ENCODE measurements at regions not wholly inside any gene's neighbourhood (a gene's known extent, or its start where the extent isn't known, plus 50 kb on each side); places are given as distances from the start of the nearest gene placed in this dataset.

DNA sequence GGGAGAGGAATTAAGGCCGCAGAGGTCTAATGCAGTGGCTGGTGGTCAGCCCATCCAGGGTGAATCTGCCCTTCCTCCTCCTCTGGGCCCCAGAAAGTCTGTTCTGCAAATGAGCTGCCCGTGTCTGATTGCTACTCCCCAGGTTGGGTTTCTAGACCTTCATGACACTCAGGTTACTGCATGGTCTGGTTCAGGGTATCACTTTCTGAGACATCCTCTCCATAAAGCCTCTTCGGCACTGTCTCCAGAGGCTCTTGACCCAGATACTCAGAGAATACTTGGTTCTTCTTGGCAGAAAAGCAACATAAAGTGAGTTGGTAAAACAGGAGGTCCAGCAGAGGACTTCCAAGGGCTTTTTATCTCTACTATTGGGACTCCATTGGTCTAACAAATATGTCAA is 62.5 kb upstream of the GDNF start:
- Histone ChIP-seq H3K9me3 (ENCODE audit: control insufficient read depth, insufficient read depth, low read length) (no peaks in the 10 kb centered on the region), H4K20me1 (ENCODE audit: control insufficient read depth, insufficient read depth, low read depth, low read length) (no peaks in the 10 kb centered on the region), H3K79me2 (ENCODE audit: control insufficient read depth, low read length) (no peaks in the 10 kb centered on the region), H3K4me3 (ENCODE audit: low read length) (no peak overlapping the region), H3K4me2 (ENCODE audit: low read length) (no peak overlapping the region), H3K36me3 (ENCODE audit: control insufficient read depth, low read length) (no peaks in the 10 kb centered on the region), H3K4me1 (ENCODE audit: control insufficient read depth, low read length) (no peaks in the 10 kb centered on the region), H3F3A (ENCODE audit: control insufficient read depth, insufficient read depth) (no peaks in the 10 kb centered on the region), H3K27me3 (ENCODE audit: control insufficient read depth, low read length) (no peaks in the 10 kb centered on the region), H3K9me2 (replicated peaks; ENCODE audit: control insufficient read depth, low read length) (no peaks in the 10 kb centered on the region), H3K27ac (ENCODE audit: low read depth, low read length) (no peak overlapping the region)
- TF ChIP-seq, protein P1, sequence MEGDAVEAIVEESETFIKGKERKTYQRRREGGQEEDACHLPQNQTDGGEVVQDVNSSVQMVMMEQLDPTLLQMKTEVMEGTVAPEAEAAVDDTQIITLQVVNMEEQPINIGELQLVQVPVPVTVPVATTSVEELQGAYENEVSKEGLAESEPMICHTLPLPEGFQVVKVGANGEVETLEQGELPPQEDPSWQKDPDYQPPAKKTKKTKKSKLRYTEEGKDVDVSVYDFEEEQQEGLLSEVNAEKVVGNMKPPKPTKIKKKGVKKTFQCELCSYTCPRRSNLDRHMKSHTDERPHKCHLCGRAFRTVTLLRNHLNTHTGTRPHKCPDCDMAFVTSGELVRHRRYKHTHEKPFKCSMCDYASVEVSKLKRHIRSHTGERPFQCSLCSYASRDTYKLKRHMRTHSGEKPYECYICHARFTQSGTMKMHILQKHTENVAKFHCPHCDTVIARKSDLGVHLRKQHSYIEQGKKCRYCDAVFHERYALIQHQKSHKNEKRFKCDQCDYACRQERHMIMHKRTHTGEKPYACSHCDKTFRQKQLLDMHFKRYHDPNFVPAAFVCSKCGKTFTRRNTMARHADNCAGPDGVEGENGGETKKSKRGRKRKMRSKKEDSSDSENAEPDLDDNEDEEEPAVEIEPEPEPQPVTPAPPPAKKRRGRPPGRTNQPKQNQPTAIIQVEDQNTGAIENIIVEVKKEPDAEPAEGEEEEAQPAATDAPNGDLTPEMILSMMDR (IDR thresholded peaks at IDR 0.05; ENCODE audit: low read depth, low read length, poor library complexity, severe bottlenecking), result no peak
- TF ChIP-seq EZH2phosphoT487 (IDR thresholded peaks at IDR 0.05; ENCODE audit: borderline replicate concordance, low read length), result no peak

DNA sequence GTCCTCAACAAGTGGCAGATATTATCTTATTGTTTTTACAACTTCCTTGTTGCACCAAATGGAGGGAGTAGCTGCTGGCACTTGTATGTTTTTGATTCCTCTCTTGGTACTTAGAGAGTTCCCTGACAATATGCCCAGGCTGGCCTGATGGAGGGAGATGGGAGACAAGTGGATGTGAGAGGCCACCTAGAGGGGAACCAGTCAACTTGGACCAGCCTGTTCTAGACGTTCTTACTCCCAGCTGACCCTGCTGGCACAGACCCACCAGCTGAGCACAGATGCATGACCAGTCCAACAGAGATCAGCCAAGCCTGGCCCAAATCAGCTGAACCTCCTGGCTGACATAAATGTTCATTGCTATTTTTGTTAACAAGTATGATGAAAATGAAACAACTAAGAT is 60.9 kb upstream of the GDNF start:
- Histone ChIP-seq H4K20me1 (ENCODE audit: control insufficient read depth, insufficient read depth, low read depth, low read length) (no peaks in the 10 kb centered on the region), H3K27me3 (ENCODE audit: control insufficient read depth, low read length) (no peaks in the 10 kb centered on the region), H3K9me2 (replicated peaks; ENCODE audit: control insufficient read depth, low read length) (no peaks in the 10 kb centered on the region), H3K79me2 (ENCODE audit: control insufficient read depth, low read length) (no peaks in the 10 kb centered on the region), H3F3A (ENCODE audit: control insufficient read depth, insufficient read depth) (no peaks in the 10 kb centered on the region), H3K9me3 (ENCODE audit: control insufficient read depth, insufficient read depth, low read length) (no peaks in the 10 kb centered on the region), H3K27ac (ENCODE audit: low read depth, low read length) (no peak overlapping the region), H3K36me3 (ENCODE audit: control insufficient read depth, low read length) (no peaks in the 10 kb centered on the region), H3K4me1 (ENCODE audit: control insufficient read depth, low read length) (no peaks in the 10 kb centered on the region), H3K4me2 (ENCODE audit: low read length) (no peak overlapping the region), H3K4me3 (ENCODE audit: low read length) (no peak overlapping the region)
- TF ChIP-seq EZH2phosphoT487 (IDR thresholded peaks at IDR 0.05; ENCODE audit: borderline replicate concordance, low read length), result no peak
- TF ChIP-seq, protein P1 (IDR thresholded peaks at IDR 0.05; ENCODE audit: low read depth, low read length, poor library complexity, severe bottlenecking), result no peak

DNA sequence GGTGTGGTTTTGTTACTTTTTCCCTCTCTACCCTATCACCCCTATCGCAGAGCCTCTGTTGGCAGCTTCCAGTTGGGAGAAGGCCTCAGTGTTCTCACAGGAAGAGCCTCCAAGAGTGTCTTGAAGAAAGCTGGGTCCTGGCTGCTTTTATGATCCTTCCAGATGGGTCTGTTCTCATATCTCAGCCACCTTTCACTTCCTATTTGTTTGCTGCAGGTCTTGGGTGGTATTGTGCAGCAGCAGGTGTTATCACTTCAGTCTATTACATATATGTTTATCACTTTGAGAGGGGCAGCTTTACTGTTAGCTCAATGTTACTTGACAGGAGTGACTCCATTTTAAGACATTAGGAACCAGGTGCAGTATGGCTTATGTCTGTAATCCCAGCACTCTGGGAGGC is 59.2 kb upstream of the GDNF start:
- H3K9me3 ChIP-seq (ENCODE audit: control insufficient read depth, insufficient read depth, low read length), result no peaks in the 10 kb centered on the region
- no peaks in the 10 kb centered on the region for H3K9me2 ChIP-seq (replicated peaks; ENCODE audit: control insufficient read depth, low read length)
- no peaks in the 10 kb centered on the region for H3F3A ChIP-seq (ENCODE audit: control insufficient read depth, insufficient read depth)
- no peaks in the 10 kb centered on the region for H3K36me3 ChIP-seq (ENCODE audit: control insufficient read depth, low read length)
- H3K4me2 ChIP-seq (ENCODE audit: low read length), result no peak overlapping the region
- H4K20me1 ChIP-seq (ENCODE audit: control insufficient read depth, insufficient read depth, low read depth, low read length), result no peaks in the 10 kb centered on the region
- H3K27ac ChIP-seq (ENCODE audit: low read depth, low read length), result no peak overlapping the region
- no peak overlapping the region for H3K4me3 ChIP-seq (ENCODE audit: low read length)
- H3K79me2 ChIP-seq (ENCODE audit: control insufficient read depth, low read length), result no peaks in the 10 kb centered on the region
- TF ChIP-seq, protein P1 (IDR thresholded peaks at IDR 0.05; ENCODE audit: low read depth, low read length, poor library complexity, severe bottlenecking), result no peak
- TF ChIP-seq EZH2phosphoT487 (IDR thresholded peaks at IDR 0.05; ENCODE audit: borderline replicate concordance, low read length), result no peak
- H3K4me1 ChIP-seq (ENCODE audit: control insufficient read depth, low read length), result no peaks in the 10 kb centered on the region
- no peaks in the 10 kb centered on the region for H3K27me3 ChIP-seq (ENCODE audit: control insufficient read depth, low read length)

DNA sequence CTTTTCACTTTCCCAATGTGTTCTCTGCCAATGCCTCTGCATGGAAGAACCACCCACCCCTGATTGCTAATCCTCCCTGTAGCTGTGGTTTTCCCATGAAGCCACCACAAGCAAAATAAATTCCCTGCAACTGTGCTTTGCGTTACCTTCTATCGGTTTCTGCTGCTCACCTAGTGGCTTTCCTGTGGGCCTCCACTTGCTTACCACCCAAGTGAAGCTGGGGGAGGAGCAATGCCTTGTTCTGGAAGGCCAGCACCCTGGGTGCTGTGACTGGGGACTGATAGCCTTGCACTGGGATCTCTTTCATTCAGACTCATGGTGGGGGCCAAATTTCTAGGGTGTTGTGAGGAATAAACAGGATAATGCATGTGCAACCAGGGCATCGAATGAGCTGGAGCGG is 56.3 kb upstream of the GDNF start:
- H3K79me2 ChIP-seq (ENCODE audit: control insufficient read depth, low read length), result no peaks in the 10 kb centered on the region
- no peak overlapping the region for H3K27ac ChIP-seq (ENCODE audit: low read depth, low read length)
- H3K4me3 ChIP-seq (ENCODE audit: low read length), result no peak overlapping the region
- H3K27me3 ChIP-seq (ENCODE audit: control insufficient read depth, low read length), result no peaks in the 10 kb centered on the region
- no peaks in the 10 kb centered on the region for H3K36me3 ChIP-seq (ENCODE audit: control insufficient read depth, low read length)
- H3K9me2 ChIP-seq (replicated peaks; ENCODE audit: control insufficient read depth, low read length), result no peaks in the 10 kb centered on the region
- H3K4me1 ChIP-seq (ENCODE audit: control insufficient read depth, low read length), result no peaks in the 10 kb centered on the region
- H3K4me2 ChIP-seq (ENCODE audit: low read length), result no peak overlapping the region
- no peaks in the 10 kb centered on the region for H3F3A ChIP-seq (ENCODE audit: control insufficient read depth, insufficient read depth)
- H3K9me3 ChIP-seq (ENCODE audit: control insufficient read depth, insufficient read depth, low read length), result no peaks in the 10 kb centered on the region
- TF ChIP-seq, protein P1 (IDR thresholded peaks at IDR 0.05; ENCODE audit: low read depth, low read length, poor library complexity, severe bottlenecking), result no peak
- no peaks in the 10 kb centered on the region for H4K20me1 ChIP-seq (ENCODE audit: control insufficient read depth, insufficient read depth, low read depth, low read length)

Measured in DOHH2 (cell line).